H9 (cell line): ENCODE measurements at regions not wholly inside any gene's neighbourhood (a gene's known extent, or its start where the extent isn't known, plus 50 kb on each side); places are given as distances from the start of the nearest gene placed in this dataset.
A peak's percentile ranks its signal among the peaks of the same experiment; 100 is the strongest.

Experiments
- DNase-seq: peaks from one replicate; pipeline ENCODE4 v3.0.0-alpha.2; 2017
- H2AFZ ChIP-seq: one replicate; pipeline ENCODE4 v1.6.1; 2013; ENCODE audit warnings: mild to moderate bottlenecking, low read length, control low read depth, moderate library complexity
- H2AK5ac ChIP-seq: 2 replicates; pipeline ENCODE4 v1.6.1; 2013; ENCODE audit warnings: low read length, control low read depth, mixed read lengths; ENCODE audit not compliant: insufficient read length
- H2BK120ac ChIP-seq: one replicate; pipeline ENCODE4 v1.6.1; 2013; ENCODE audit warnings: low read depth, mild to moderate bottlenecking, low read length, control low read depth, inconsistent platforms; ENCODE audit not compliant: poor library complexity, severe bottlenecking
- H2BK12ac ChIP-seq: 2 replicates; pipeline ENCODE4 v1.6.1; 2013; ENCODE audit warnings: low read length, control low read depth, mixed read lengths, low read depth; ENCODE audit not compliant: insufficient read length
- H2BK15ac ChIP-seq: 2 replicates; pipeline ENCODE4 v1.6.1; 2013; ENCODE audit warnings: low read depth, low read length, control low read depth
- H2BK20ac ChIP-seq: one replicate; pipeline ENCODE4 v1.6.1; 2013; ENCODE audit warnings: low read depth, mild to moderate bottlenecking, low read length, control low read depth, inconsistent platforms; ENCODE audit not compliant: poor library complexity, severe bottlenecking
- H2BK5ac ChIP-seq: 2 replicates; pipeline ENCODE4 v1.6.1; 2013; ENCODE audit warnings: low read length, control low read depth, mixed read lengths; ENCODE audit not compliant: insufficient read length
- H3K14ac ChIP-seq: 2 replicates; pipeline ENCODE4 v1.6.1; 2013; ENCODE audit warnings: low read length, control low read depth; ENCODE audit not compliant: insufficient read depth
- H3K18ac ChIP-seq: 2 replicates; pipeline ENCODE4 v1.6.1; 2013; ENCODE audit warnings: low read depth, mild to moderate bottlenecking, mixed read lengths, low read length, control low read depth; ENCODE audit not compliant: insufficient read length
- H3K23ac ChIP-seq: 2 replicates; pipeline ENCODE4 v1.6.1; 2013; ENCODE audit warnings: low read length, control low read depth, mixed read lengths, low read depth; ENCODE audit not compliant: insufficient read length
- H3K23me2 ChIP-seq: 2 replicates; pipeline ENCODE4 v1.6.1; 2013; ENCODE audit warnings: low read depth, mild to moderate bottlenecking, mixed read lengths, low read length, control low read depth; ENCODE audit not compliant: insufficient read length, poor library complexity, severe bottlenecking
- H3K27ac ChIP-seq: 2 replicates; pipeline ENCODE4 v1.5.1; 2013; ENCODE audit warnings: low read length, control low read depth, mixed read lengths, low read depth; ENCODE audit not compliant: insufficient read length
- H3K27me3 ChIP-seq: 2 replicates; pipeline ENCODE4 v1.6.1; 2013; ENCODE audit warnings: low read length, control low read depth, inconsistent platforms; ENCODE audit not compliant: insufficient read depth
- H3K4ac ChIP-seq: 2 replicates; pipeline ENCODE4 v1.6.1; 2013; ENCODE audit warnings: low read depth, mild to moderate bottlenecking, control low read depth, inconsistent platforms, low read length, moderate library complexity
- H3K4me1 ChIP-seq: 2 replicates; pipeline ENCODE4 v1.6.1; 2013; ENCODE audit warnings: low read length, control low read depth, inconsistent platforms; ENCODE audit not compliant: insufficient read depth
- H3K4me2 ChIP-seq: 2 replicates; pipeline ENCODE4 v1.6.1; 2013; ENCODE audit warnings: low read length, control low read depth, mixed read lengths; ENCODE audit not compliant: insufficient read length, insufficient read depth
- H3K56ac ChIP-seq: 2 replicates; pipeline ENCODE4 v1.6.1; 2013; ENCODE audit warnings: low read depth, mild to moderate bottlenecking, mixed read lengths, low read length, control low read depth; ENCODE audit not compliant: insufficient read length
- H3K79me1 ChIP-seq: 2 replicates; pipeline ENCODE4 v1.6.1; 2013; ENCODE audit warnings: low read depth, mild to moderate bottlenecking, moderate library complexity, low read length, control low read depth, inconsistent platforms; ENCODE audit not compliant: insufficient read depth, poor library complexity, severe bottlenecking
- H3K79me2 ChIP-seq: 2 replicates; pipeline ENCODE4 v1.6.1; 2013; ENCODE audit warnings: low read length, control low read depth, inconsistent platforms; ENCODE audit not compliant: insufficient read depth
- H3K9ac ChIP-seq: 2 replicates; pipeline ENCODE4 v1.6.1; 2013; ENCODE audit warnings: low read length, control low read depth, mixed read lengths; ENCODE audit not compliant: insufficient read length; ENCODE audit errors: extremely low read depth
- H3K9me3 ChIP-seq: one replicate; pipeline ENCODE4 v1.6.1; 2013; ENCODE audit warnings: low read depth, low read length, inconsistent platforms; ENCODE audit not compliant: control insufficient read depth
- H3T11ph ChIP-seq: one replicate; pipeline ENCODE4 v1.6.1; 2013; ENCODE audit warnings: mild to moderate bottlenecking, low read length, control low read depth, inconsistent platforms
- H4K20me1 ChIP-seq: one replicate; pipeline ENCODE4 v1.6.1; 2013; ENCODE audit not compliant: control insufficient read depth, insufficient read length, insufficient read depth
- H4K5ac ChIP-seq: 2 replicates; pipeline ENCODE4 v1.6.1; 2013; ENCODE audit warnings: low read depth, mild to moderate bottlenecking, mixed read lengths, low read length, control low read depth; ENCODE audit not compliant: insufficient read length
- H4K8ac ChIP-seq: replicated peaks from 2 replicates; pipeline ENCODE4 v1.6.1; 2013; ENCODE audit warnings: low read length, control low read depth, mixed read lengths, low read depth; ENCODE audit not compliant: insufficient read length
- H4K91ac ChIP-seq: 2 replicates; pipeline ENCODE4 v1.6.1; 2013; ENCODE audit warnings: low read depth, mild to moderate bottlenecking, moderate library complexity, mixed read lengths, low read length, control low read depth; ENCODE audit not compliant: insufficient read length
- H3K27ac Mint-ChIP-seq, 3 experiments: 2 replicates in 2 of 3; 3 replicates in 1 of 3; pipeline ENCODE4 v1.8.0; 2020 to 2021; ENCODE audit warnings: mixed read lengths in 3 of 3, mild to moderate bottlenecking in 1 of 3, moderate library complexity in 1 of 3
- H3K27me3 Mint-ChIP-seq: 2 replicates; pipeline ENCODE4 v1.8.0; 2021; ENCODE audit warnings: low read depth, mild to moderate bottlenecking, moderate library complexity, mixed read lengths
- H3K36me3 Mint-ChIP-seq, 3 experiments: 2 replicates in 2 of 3; 3 replicates in 1 of 3; pipeline ENCODE4 v1.8.0; 2020 to 2021; ENCODE audit warnings: low read depth in 3 of 3, mixed read lengths in 3 of 3; ENCODE audit not compliant: insufficient read depth in 1 of 3
- H3K4me1 Mint-ChIP-seq, 2 experiments: 2 replicates each; pipeline ENCODE4 v1.8.0; 2020; ENCODE audit warnings: mixed read lengths in 2 of 2
- H3K4me3 Mint-ChIP-seq, 2 experiments: 2 replicates in 1 of 2; 3 replicates in 1 of 2; pipeline ENCODE4 v1.8.0; 2020 to 2021; ENCODE audit warnings: mild to moderate bottlenecking in 2 of 2, mixed read lengths in 2 of 2, moderate library complexity in 1 of 2
- H3K9me3 Mint-ChIP-seq, 2 experiments: 2 replicates in 1 of 2; 3 replicates in 1 of 2; pipeline ENCODE4 v1.8.0; 2020; ENCODE audit warnings: mild to moderate bottlenecking in 2 of 2, mixed read lengths in 2 of 2, moderate library complexity in 1 of 2
- WGBS: extraction: QIAGEN DNeasy Blood & Tissue Kit; methylation state at CpG from one replicate; pipeline ENCODE4 v1.1.7; 2013; ENCODE audit warnings: missing lambda C conversion rate, low lambda C conversion rate, mixed read lengths; ENCODE audit not compliant: insufficient read length; ENCODE audit errors: extremely low coverage; 5-methylcytosine and 5-hydroxymethylcytosine counted together
- TF ChIP-seq, protein P1 (sequence below): fragments of 200-600 bp; sonication (generic); conservative IDR thresholded peaks from 3 replicates; pipeline ENCODE4 v1.8.0; 2021; ENCODE audit warnings: antibody characterized with exemption, mild to moderate bottlenecking

DNA sequence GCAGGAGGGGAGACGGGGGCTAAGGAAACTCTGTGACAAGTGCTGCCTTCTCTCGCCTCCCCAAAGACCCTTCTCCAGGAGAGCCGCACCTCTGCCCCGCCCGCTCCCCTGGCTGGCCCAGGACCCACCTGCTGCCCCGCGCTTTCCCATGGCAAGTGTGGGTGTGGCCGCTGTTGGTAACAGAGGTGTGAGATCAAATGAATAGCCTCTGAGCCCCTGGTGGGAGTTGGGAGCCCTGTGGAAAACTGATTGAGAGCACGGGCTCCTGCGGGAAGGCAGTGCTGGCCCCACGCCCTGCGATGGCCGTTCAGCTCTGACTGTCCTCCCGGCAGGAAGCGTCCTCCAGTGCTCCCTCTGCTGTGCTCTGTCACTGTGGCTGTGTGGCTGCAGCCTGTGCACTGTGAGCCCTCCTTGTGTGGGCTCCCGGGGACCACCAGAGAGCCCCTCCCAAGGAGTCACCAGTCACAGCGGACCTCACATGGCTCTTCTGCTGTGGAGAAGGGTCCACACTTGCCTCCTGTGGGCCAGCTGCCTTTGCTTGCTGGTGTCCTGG, 1275.9 kb downstream of the BRD1 start:
- no peak overlapping the region for H2BK20ac ChIP-seq
- H3K27ac ChIP-seq: no peak overlapping the region
- no peak overlapping the region for H3K4me3 Mint-ChIP-seq
- H2BK120ac ChIP-seq: no peak overlapping the region
- DNase-seq: no peak
- TF ChIP-seq, protein P1, sequence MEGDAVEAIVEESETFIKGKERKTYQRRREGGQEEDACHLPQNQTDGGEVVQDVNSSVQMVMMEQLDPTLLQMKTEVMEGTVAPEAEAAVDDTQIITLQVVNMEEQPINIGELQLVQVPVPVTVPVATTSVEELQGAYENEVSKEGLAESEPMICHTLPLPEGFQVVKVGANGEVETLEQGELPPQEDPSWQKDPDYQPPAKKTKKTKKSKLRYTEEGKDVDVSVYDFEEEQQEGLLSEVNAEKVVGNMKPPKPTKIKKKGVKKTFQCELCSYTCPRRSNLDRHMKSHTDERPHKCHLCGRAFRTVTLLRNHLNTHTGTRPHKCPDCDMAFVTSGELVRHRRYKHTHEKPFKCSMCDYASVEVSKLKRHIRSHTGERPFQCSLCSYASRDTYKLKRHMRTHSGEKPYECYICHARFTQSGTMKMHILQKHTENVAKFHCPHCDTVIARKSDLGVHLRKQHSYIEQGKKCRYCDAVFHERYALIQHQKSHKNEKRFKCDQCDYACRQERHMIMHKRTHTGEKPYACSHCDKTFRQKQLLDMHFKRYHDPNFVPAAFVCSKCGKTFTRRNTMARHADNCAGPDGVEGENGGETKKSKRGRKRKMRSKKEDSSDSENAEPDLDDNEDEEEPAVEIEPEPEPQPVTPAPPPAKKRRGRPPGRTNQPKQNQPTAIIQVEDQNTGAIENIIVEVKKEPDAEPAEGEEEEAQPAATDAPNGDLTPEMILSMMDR: no peak
- H3K27me3 ChIP-seq: no peaks in the 10 kb centered on the region
- no peaks in the 10 kb centered on the region for H3K9me3 Mint-ChIP-seq
- no peak overlapping the region for H4K5ac ChIP-seq
- no peak overlapping the region for H3T11ph ChIP-seq
- H2AFZ ChIP-seq: no peak overlapping the region
- peaks cover 3% of the 10 kb centered on the region for H3K79me1 ChIP-seq
- no peak overlapping the region for H4K8ac ChIP-seq
- H3K23me2 ChIP-seq: no peaks in the 10 kb centered on the region
- H3K56ac ChIP-seq: no peak overlapping the region
- H2AK5ac ChIP-seq: no peak overlapping the region
- H3K9ac ChIP-seq: no peak overlapping the region
- no peak overlapping the region for H3K23ac ChIP-seq
- H3K4ac ChIP-seq: no peak overlapping the region
- no CpG with 5 or more reads among the region's 17 CpGs for WGBS
- H3K4me1 Mint-ChIP-seq: peaks cover 7 to 20% of the 10 kb centered on the region in 2 experiments
- peak overlapping the region; percentile 5; the same call in 1 of the 2 replicates for H3K14ac ChIP-seq
- no peaks in the 10 kb centered on the region; the same call in 1 of the 2 replicates for H3K27me3 Mint-ChIP-seq
- H3K4me2 ChIP-seq: no peak overlapping the region
- H3K9me3 ChIP-seq: no peaks in the 10 kb centered on the region
- H2BK15ac ChIP-seq: no peak overlapping the region
- no peak overlapping the region for H2BK12ac ChIP-seq
- H2BK5ac ChIP-seq: no peak overlapping the region
- no peaks in the 10 kb centered on the region for H3K4me1 ChIP-seq
- H4K20me1 ChIP-seq: no peaks in the 10 kb centered on the region
- H3K27ac Mint-ChIP-seq: no peak overlapping the region
- H3K79me2 ChIP-seq: no peaks in the 10 kb centered on the region
- H3K18ac ChIP-seq: no peak overlapping the region
- no peaks in the 10 kb centered on the region for H3K36me3 Mint-ChIP-seq
- H4K91ac ChIP-seq: no peak overlapping the region
